ENCODE measurements at regions not wholly inside any gene's neighbourhood (a gene's known extent, or its start where the extent isn't known, plus 50 kb on each side); places are given as distances from the start of the nearest gene placed in this dataset.

DNA sequence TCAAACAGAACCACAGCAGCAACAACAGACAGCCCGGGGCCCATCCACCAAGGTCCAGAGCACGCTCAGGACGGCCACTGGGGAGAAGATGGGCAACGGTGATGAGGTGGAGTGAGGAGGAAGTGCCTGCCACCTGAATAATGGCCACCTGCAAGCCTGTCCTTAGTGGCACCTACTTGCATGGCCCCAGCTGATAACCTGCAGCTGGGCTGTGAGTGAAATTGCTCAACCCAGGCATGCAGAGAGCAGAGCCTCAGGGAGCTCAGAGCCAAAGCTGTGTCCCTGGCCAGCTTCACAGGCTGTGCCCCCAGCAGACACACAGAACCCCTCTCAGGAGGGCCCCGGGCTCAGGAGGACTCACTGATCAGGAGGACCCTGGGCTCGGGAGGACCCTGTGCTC is 102.4 kb upstream of the ADRA2C start:
- Histone ChIP-seq H3F3A (replicated peaks; ENCODE audit: insufficient read depth) (no peaks in the 10 kb centered on the region), H3K9me2 (no peaks in the 10 kb centered on the region), H4K20me1 (ENCODE audit: insufficient read depth) (no peaks in the 10 kb centered on the region), H2AFZ (ENCODE audit: low read depth) (no peak overlapping the region), H3K36me3 (replicated peaks in 1 of 2; ENCODE audit: control insufficient read depth in 1 of 2, insufficient read depth in 2 of 2, low read length in 1 of 2) (no peaks in the 10 kb centered on the region), H3K79me2 (ENCODE audit: insufficient read depth) (no peaks in the 10 kb centered on the region), H3K9me3 (no peaks in the 10 kb centered on the region), H3K27ac (ENCODE audit: low read depth in 2 of 2, low read length in 1 of 2) (no peak overlapping the region), H3K27me3 (ENCODE audit: insufficient read depth) (no peaks in the 10 kb centered on the region), H3K4me2 (no peak overlapping the region), H3K4me3 (ENCODE audit: low read depth in 2 of 2, low read length in 1 of 2) (no peak overlapping the region), H3K9ac (no peak overlapping the region), H3K4me1 (ENCODE audit: control insufficient read depth in 1 of 2, insufficient read depth in 2 of 2, low read depth in 1 of 2, low read length in 1 of 2) (peaks cover 0 to 33% of the 10 kb centered on the region in 2 experiments; a peak in 1 of 4 replicates)
- no peak for DNase-seq
- POLR2A ChIA-PET = no interaction called here
- TF ChIP-seq MEF2A (IDR thresholded peaks at IDR 0.05; ENCODE audit: borderline replicate concordance, low read depth) (no peak), CHD2 (IDR thresholded peaks at IDR 0.05; ENCODE audit: low read length, partially characterized antibody) (no peak), TAF1 (IDR thresholded peaks at IDR 0.05; ENCODE audit: borderline replicate concordance, low read depth, low read length) (no peak), NFIC (IDR thresholded peaks at IDR 0.05; ENCODE audit: borderline replicate concordance) (no peak), SIN3A (IDR thresholded peaks at IDR 0.05; ENCODE audit: borderline replicate concordance, low read depth, low read length) (no peak), RXRA (IDR thresholded peaks at IDR 0.05; ENCODE audit: borderline replicate concordance, low read depth) (no peak)
- TF ChIP-seq, protein P1, sequence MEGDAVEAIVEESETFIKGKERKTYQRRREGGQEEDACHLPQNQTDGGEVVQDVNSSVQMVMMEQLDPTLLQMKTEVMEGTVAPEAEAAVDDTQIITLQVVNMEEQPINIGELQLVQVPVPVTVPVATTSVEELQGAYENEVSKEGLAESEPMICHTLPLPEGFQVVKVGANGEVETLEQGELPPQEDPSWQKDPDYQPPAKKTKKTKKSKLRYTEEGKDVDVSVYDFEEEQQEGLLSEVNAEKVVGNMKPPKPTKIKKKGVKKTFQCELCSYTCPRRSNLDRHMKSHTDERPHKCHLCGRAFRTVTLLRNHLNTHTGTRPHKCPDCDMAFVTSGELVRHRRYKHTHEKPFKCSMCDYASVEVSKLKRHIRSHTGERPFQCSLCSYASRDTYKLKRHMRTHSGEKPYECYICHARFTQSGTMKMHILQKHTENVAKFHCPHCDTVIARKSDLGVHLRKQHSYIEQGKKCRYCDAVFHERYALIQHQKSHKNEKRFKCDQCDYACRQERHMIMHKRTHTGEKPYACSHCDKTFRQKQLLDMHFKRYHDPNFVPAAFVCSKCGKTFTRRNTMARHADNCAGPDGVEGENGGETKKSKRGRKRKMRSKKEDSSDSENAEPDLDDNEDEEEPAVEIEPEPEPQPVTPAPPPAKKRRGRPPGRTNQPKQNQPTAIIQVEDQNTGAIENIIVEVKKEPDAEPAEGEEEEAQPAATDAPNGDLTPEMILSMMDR (IDR thresholded peaks at IDR 0.05) = no peak
- CTCF ChIA-PET = no interaction called here
- 23% methylated on average over 2 of the region's 6 CpGs for WGBS (ENCODE audit: low lambda C conversion rate)

DNA sequence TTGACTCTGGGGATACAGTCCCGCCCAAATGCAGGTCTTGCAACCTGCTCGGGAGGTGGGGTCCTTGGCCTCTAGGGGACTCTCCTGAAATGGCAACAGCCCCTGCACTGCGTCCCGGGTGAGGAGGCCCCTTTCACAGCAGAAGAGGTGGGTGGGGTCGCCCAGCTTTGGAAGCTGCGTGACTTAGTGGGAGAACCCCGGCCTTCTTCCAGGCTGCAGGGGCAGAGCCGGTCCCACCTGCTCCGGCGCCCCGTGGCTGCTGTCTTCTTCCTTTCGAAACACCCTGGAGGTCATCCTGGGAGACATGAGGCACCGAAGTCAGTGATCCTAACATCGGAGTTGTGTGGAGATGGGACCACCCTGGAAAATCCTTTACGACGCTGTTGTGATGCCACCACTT is 103.7 kb upstream of the ADRA2C start:
- POLR2A ChIA-PET = no interaction called here

More for the DNA sequence above, 103.7 kb upstream of the ADRA2C start:
- Histone ChIP-seq H3K9me2 (no peaks in the 10 kb centered on the region), H2AFZ (ENCODE audit: low read depth) (no peak overlapping the region), H3K9ac (no peak overlapping the region), H3K9me3 (no peaks in the 10 kb centered on the region), H3K27ac (ENCODE audit: low read depth in 2 of 2, low read length in 1 of 2) (no peak overlapping the region), H3K4me2 (no peak overlapping the region), H3K4me1 (ENCODE audit: control insufficient read depth in 1 of 2, insufficient read depth in 2 of 2, low read depth in 1 of 2, low read length in 1 of 2) (peaks cover 0 to 46% of the 10 kb centered on the region in 2 experiments; a peak in 1 of 4 replicates), H3K27me3 (ENCODE audit: insufficient read depth) (no peaks in the 10 kb centered on the region), H3K4me3 (ENCODE audit: low read depth in 2 of 2, low read length in 1 of 2) (no peak overlapping the region), H3K79me2 (ENCODE audit: insufficient read depth) (no peaks in the 10 kb centered on the region), H3K36me3 (replicated peaks in 1 of 2; ENCODE audit: control insufficient read depth in 1 of 2, insufficient read depth in 2 of 2, low read length in 1 of 2) (no peaks in the 10 kb centered on the region), H3F3A (replicated peaks; ENCODE audit: insufficient read depth) (no peaks in the 10 kb centered on the region), H4K20me1 (ENCODE audit: insufficient read depth) (no peaks in the 10 kb centered on the region)
- 47% methylated on average over 6 of the region's 16 CpGs for WGBS (ENCODE audit: low lambda C conversion rate)
- TF ChIP-seq SIN3A (IDR thresholded peaks at IDR 0.05; ENCODE audit: borderline replicate concordance, low read depth, low read length) (no peak), EZH2phosphoT487 (IDR thresholded peaks at IDR 0.05; ENCODE audit: borderline replicate concordance, low read depth) (no peak), NRF1 (IDR thresholded peaks at IDR 0.05; ENCODE audit: low read depth, low read length) (no peak), YY1 (IDR thresholded peaks at IDR 0.05; ENCODE audit: low read depth) (no peak), POLR2AphosphoS5 (IDR thresholded peaks at IDR 0.05; ENCODE audit: low read depth, low read length) (no peak), MXI1 (IDR thresholded peaks at IDR 0.05; ENCODE audit: low read depth, low read length) (no peak), SMC3 (IDR thresholded peaks at IDR 0.05; ENCODE audit: low read depth, low read length) (no peak), ELF1 (IDR thresholded peaks at IDR 0.05) (no peak)
- TF ChIP-seq, protein P2, sequence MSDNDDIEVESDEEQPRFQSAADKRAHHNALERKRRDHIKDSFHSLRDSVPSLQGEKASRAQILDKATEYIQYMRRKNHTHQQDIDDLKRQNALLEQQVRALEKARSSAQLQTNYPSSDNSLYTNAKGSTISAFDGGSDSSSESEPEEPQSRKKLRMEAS (IDR thresholded peaks at IDR 0.05; ENCODE audit: low read depth) = no peak
- TF ChIP-seq, protein P3, sequence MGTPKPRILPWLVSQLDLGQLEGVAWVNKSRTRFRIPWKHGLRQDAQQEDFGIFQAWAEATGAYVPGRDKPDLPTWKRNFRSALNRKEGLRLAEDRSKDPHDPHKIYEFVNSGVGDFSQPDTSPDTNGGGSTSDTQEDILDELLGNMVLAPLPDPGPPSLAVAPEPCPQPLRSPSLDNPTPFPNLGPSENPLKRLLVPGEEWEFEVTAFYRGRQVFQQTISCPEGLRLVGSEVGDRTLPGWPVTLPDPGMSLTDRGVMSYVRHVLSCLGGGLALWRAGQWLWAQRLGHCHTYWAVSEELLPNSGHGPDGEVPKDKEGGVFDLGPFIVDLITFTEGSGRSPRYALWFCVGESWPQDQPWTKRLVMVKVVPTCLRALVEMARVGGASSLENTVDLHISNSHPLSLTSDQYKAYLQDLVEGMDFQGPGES (IDR thresholded peaks at IDR 0.05; ENCODE audit: low read depth, low read length) = no peak
- DNase-seq = no peak
- CTCF ChIA-PET = no interaction called here
